Mesendoderm (in vitro differentiated cells): ENCODE measurements at regions not wholly inside any gene's neighbourhood (a gene's known extent, or its start where the extent isn't known, plus 50 kb on each side); places are given as distances from the start of the nearest gene placed in this dataset.

Experiments
- DNase-seq: peaks from one replicate; pipeline ENCODE4 v3.0.0; 2013
- H2AK5ac ChIP-seq: 2 replicates; pipeline ENCODE4 v1.6.1; 2013; ENCODE audit warnings: low read length, inconsistent platforms
- H2BK120ac ChIP-seq: 2 replicates; pipeline ENCODE4 v1.6.1; 2013; ENCODE audit warnings: low read depth, mild to moderate bottlenecking, low read length, moderate library complexity, mixed read lengths
- H2BK15ac ChIP-seq: replicated peaks from 2 replicates; pipeline ENCODE4 v1.6.1; 2013; ENCODE audit warnings: low read depth, mild to moderate bottlenecking, moderate library complexity
- H2BK5ac ChIP-seq: 2 replicates; pipeline ENCODE4 v1.6.1; 2013; ENCODE audit warnings: low read length, inconsistent platforms
- H3K18ac ChIP-seq: 2 replicates; pipeline ENCODE4 v1.6.1; 2013; ENCODE audit warnings: mild to moderate bottlenecking, low read length, mixed read lengths
- H3K23ac ChIP-seq: one replicate; pipeline ENCODE4 v1.6.1; 2013; ENCODE audit warnings: low read length
- H3K27ac ChIP-seq: 2 replicates; pipeline ENCODE4 v1.5.1; 2013; ENCODE audit warnings: low read depth, mild to moderate bottlenecking, inconsistent platforms, low read length, moderate library complexity
- H3K27me3 ChIP-seq: 2 replicates; pipeline ENCODE4 v1.6.1; 2013; ENCODE audit warnings: low read length, control low read depth, mild to moderate bottlenecking, inconsistent platforms; ENCODE audit not compliant: insufficient read depth, poor library complexity
- H3K36me3 ChIP-seq: 2 replicates; pipeline ENCODE4 v1.6.1; 2013; ENCODE audit warnings: low read length, inconsistent platforms; ENCODE audit not compliant: control insufficient read depth, insufficient read depth
- H3K4ac ChIP-seq: one replicate; pipeline ENCODE4 v1.6.1; 2013; ENCODE audit warnings: low read depth, mild to moderate bottlenecking, low read length, moderate library complexity
- H3K4me1 ChIP-seq: 2 replicates; pipeline ENCODE4 v1.6.1; 2013; ENCODE audit warnings: low read depth, low read length, inconsistent platforms; ENCODE audit not compliant: control insufficient read depth
- H3K4me2 ChIP-seq: 2 replicates; pipeline ENCODE4 v1.6.1; 2013; ENCODE audit warnings: low read length
- H3K4me3 ChIP-seq: 2 replicates; pipeline ENCODE4 v1.5.1; 2013; ENCODE audit warnings: mild to moderate bottlenecking, low read length
- H3K56ac ChIP-seq: one replicate; pipeline ENCODE4 v1.6.1; 2013; ENCODE audit warnings: low read length
- H3K79me1 ChIP-seq: 2 replicates; pipeline ENCODE4 v1.6.1; 2013; ENCODE audit warnings: low read length, inconsistent platforms
- H3K79me2 ChIP-seq: 2 replicates; pipeline ENCODE4 v1.6.1; 2013; ENCODE audit warnings: mild to moderate bottlenecking, low read length; ENCODE audit not compliant: control insufficient read depth, insufficient read depth
- H3K9ac ChIP-seq: 2 replicates; pipeline ENCODE4 v1.6.1; 2013; ENCODE audit warnings: low read length, inconsistent platforms
- H4K5ac ChIP-seq: one replicate; pipeline ENCODE4 v1.6.1; 2013; ENCODE audit warnings: low read length
- H4K8ac ChIP-seq: one replicate; pipeline ENCODE4 v1.6.1; 2013; ENCODE audit warnings: low read depth, mild to moderate bottlenecking, control low read depth, low read length, moderate library complexity
- WGBS: extraction: QIAGEN DNeasy Blood & Tissue Kit; methylation state at CpG from one replicate; pipeline ENCODE4 v1.1.7; 2013; ENCODE audit warnings: low lambda C conversion rate, missing lambda C conversion rate; ENCODE audit not compliant: insufficient coverage; ENCODE audit errors: extremely low coverage; 5-methylcytosine and 5-hydroxymethylcytosine counted together

GRCh38 chr4:31275906-31276305 is 555.7 kb downstream of the PCDH7 start:
- no peak overlapping the region for H2BK5ac ChIP-seq

GRCh38 chr4:31283679-31284078 is 563.5 kb downstream of the PCDH7 start:
- H2BK15ac ChIP-seq: no peak overlapping the region
- H3K27ac ChIP-seq: no peak overlapping the region
- H2AK5ac ChIP-seq: no peak overlapping the region
- H3K4ac ChIP-seq: no peak overlapping the region
- H3K79me2 ChIP-seq: no peaks in the 10 kb centered on the region
- no CpG with 5 or more reads among the region's 4 CpGs for WGBS
- H3K27me3 ChIP-seq: no peaks in the 10 kb centered on the region
- no peak overlapping the region for H3K4me2 ChIP-seq
- H3K56ac ChIP-seq: no peak overlapping the region
- H3K18ac ChIP-seq: no peak overlapping the region
- no peaks in the 10 kb centered on the region for H3K79me1 ChIP-seq
- no peaks in the 10 kb centered on the region for H3K36me3 ChIP-seq
- H3K23ac ChIP-seq: no peak overlapping the region
- H3K9ac ChIP-seq: no peak overlapping the region
- no peak for DNase-seq
- no peak overlapping the region for H2BK5ac ChIP-seq
- no peak overlapping the region for H4K8ac ChIP-seq
- H3K4me3 ChIP-seq: no peak overlapping the region
- H4K5ac ChIP-seq: no peak overlapping the region
- H3K4me1 ChIP-seq: no peaks in the 10 kb centered on the region
- no peak overlapping the region for H2BK120ac ChIP-seq

More at GRCh38 chr4:31275906-31276305, 555.7 kb downstream of the PCDH7 start:
- Histone ChIP-seq H3K56ac (no peak overlapping the region), H3K18ac (no peak overlapping the region), H3K36me3 (no peaks in the 10 kb centered on the region), H3K4me1 (no peaks in the 10 kb centered on the region), H3K79me2 (no peaks in the 10 kb centered on the region), H2BK15ac (no peak overlapping the region), H3K23ac (no peak overlapping the region), H3K79me1 (no peaks in the 10 kb centered on the region), H4K8ac (no peak overlapping the region), H2BK120ac (no peak overlapping the region), H3K9ac (no peak overlapping the region), H3K4ac (no peak overlapping the region), H2AK5ac (no peak overlapping the region), H4K5ac (no peak overlapping the region), H3K27ac (no peak overlapping the region), H3K27me3 (no peaks in the 10 kb centered on the region), H3K4me2 (no peak overlapping the region), H3K4me3 (no peak overlapping the region)
- peak; percentile 10 for DNase-seq

- no peak overlapping the region for H3K27ac ChIP-seq
- H3K79me1 ChIP-seq: no peaks in the 10 kb centered on the region
- no peaks in the 10 kb centered on the region for H3K4me1 ChIP-seq
- H4K8ac ChIP-seq: no peak overlapping the region
- H2AK5ac ChIP-seq: no peak overlapping the region
- no peaks in the 10 kb centered on the region for H3K36me3 ChIP-seq
- H2BK5ac ChIP-seq: no peak overlapping the region
- H3K4me2 ChIP-seq: no peak overlapping the region
- no peak overlapping the region for H2BK120ac ChIP-seq
- H2BK15ac ChIP-seq: peak overlapping the region; percentile 36
- no peak overlapping the region for H3K56ac ChIP-seq
- no peak overlapping the region for H3K4me3 ChIP-seq
- H3K4ac ChIP-seq: no peak overlapping the region
- H3K9ac ChIP-seq: no peak overlapping the region
- no peaks in the 10 kb centered on the region for H3K27me3 ChIP-seq
- H3K23ac ChIP-seq: no peak overlapping the region
- DNase-seq: peak; percentile 19
- H4K5ac ChIP-seq: no peak overlapping the region
- H3K79me2 ChIP-seq: no peaks in the 10 kb centered on the region
- no peak overlapping the region for H3K18ac ChIP-seq
- WGBS: no CpG with 5 or more reads among the region's 3 CpGs
Measured at GRCh38 chr4:31290836-31291235, 570.7 kb downstream of the PCDH7 start.

- Histone ChIP-seq H2BK15ac (no peak overlapping the region), H2BK5ac (no peak overlapping the region), H3K56ac (no peak overlapping the region), H3K27ac (no peak overlapping the region), H3K4ac (no peak overlapping the region), H3K27me3 (no peaks in the 10 kb centered on the region), H3K4me2 (no peak overlapping the region), H2BK120ac (no peak overlapping the region), H3K18ac (no peak overlapping the region), H4K5ac (no peak overlapping the region), H3K79me2 (no peaks in the 10 kb centered on the region), H2AK5ac (no peak overlapping the region), H3K9ac (no peak overlapping the region), H3K4me3 (no peak overlapping the region), H4K8ac (no peak overlapping the region), H3K23ac (no peak overlapping the region), H3K4me1 (no peaks in the 10 kb centered on the region), H3K79me1 (no peaks in the 10 kb centered on the region), H3K36me3 (no peaks in the 10 kb centered on the region)
- peak; percentile 9 for DNase-seq
- WGBS: no CpG with 5 or more reads among the region's 1 CpG
Measured at GRCh38 chr4:31291238-31291637, 571.1 kb downstream of the PCDH7 start.

- no peak overlapping the region for H3K4me3 ChIP-seq
- no peaks in the 10 kb centered on the region for H3K79me1 ChIP-seq
- no peak overlapping the region for H3K27ac ChIP-seq
- H2AK5ac ChIP-seq: no peak overlapping the region
- no peak overlapping the region for H2BK120ac ChIP-seq
- H4K8ac ChIP-seq: no peak overlapping the region
- H3K9ac ChIP-seq: no peak overlapping the region
- H3K23ac ChIP-seq: no peak overlapping the region
- no CpG with 5 or more reads among the region's 7 CpGs for WGBS
- H2BK15ac ChIP-seq: no peak overlapping the region
- H3K4me1 ChIP-seq: no peaks in the 10 kb centered on the region
- no peak overlapping the region for H3K4me2 ChIP-seq
- no peak overlapping the region for H3K18ac ChIP-seq
- H3K27me3 ChIP-seq: no peaks in the 10 kb centered on the region
- no peaks in the 10 kb centered on the region for H3K79me2 ChIP-seq
- no peak overlapping the region for H3K56ac ChIP-seq
- DNase-seq: no peak
- no peaks in the 10 kb centered on the region for H3K36me3 ChIP-seq
- no peak overlapping the region for H4K5ac ChIP-seq
- H3K4ac ChIP-seq: no peak overlapping the region
- no peak overlapping the region for H2BK5ac ChIP-seq
Measured at GRCh38 chr4:31294655-31295480, 574.7 kb downstream of the PCDH7 start.

GRCh38 chr4:31298737-31299136 is 578.6 kb downstream of the PCDH7 start:
- Histone ChIP-seq H3K23ac (no peak overlapping the region), H3K79me1 (no peaks in the 10 kb centered on the region), H3K36me3 (no peaks in the 10 kb centered on the region), H2BK120ac (no peak overlapping the region), H4K8ac (no peak overlapping the region), H3K4me1 (no peaks in the 10 kb centered on the region), H3K27me3 (no peaks in the 10 kb centered on the region), H3K56ac (no peak overlapping the region), H4K5ac (no peak overlapping the region), H3K27ac (no peak overlapping the region), H3K18ac (no peak overlapping the region), H3K4me3 (no peak overlapping the region), H2AK5ac (no peak overlapping the region), H3K4ac (no peak overlapping the region), H3K9ac (no peak overlapping the region), H3K4me2 (no peak overlapping the region), H3K79me2 (no peaks in the 10 kb centered on the region), H2BK15ac (no peak overlapping the region), H2BK5ac (no peak overlapping the region)
- no CpG with 5 or more reads among the region's 1 CpG for WGBS
- DNase-seq: no peak
